NCI-H1092 (cell line): ENCODE measurements at regions not wholly inside any gene's neighbourhood (a gene's known extent, or its start where the extent isn't known, plus 50 kb on each side); places are given as distances from the start of the nearest gene placed in this dataset.

Source experiments
- DNase-seq: peaks from one replicate; lab custom pipeline; 2025; lab: John Stamatoyannopoulos, UW

DNA sequence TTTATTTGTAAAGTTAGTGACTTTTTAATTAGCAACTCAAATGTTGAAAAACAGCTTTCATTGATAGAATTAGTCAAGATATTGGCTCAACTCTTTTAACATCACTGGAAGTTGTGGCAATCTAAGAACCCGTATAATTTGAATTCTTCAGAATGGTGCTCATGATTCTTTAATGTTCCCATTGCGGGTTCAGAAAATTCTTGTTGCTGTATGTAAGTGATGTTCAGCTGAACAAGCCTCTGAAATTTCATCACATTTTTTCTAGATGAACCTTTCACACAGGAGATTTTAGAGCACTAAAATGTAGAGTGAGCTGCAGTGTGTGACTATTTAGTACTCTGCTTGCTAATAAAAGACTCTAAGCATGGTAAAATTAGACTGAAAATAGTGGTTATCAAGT lies 1317.7 kb downstream of the FSTL5 start:
- no peak for DNase-seq

DNA sequence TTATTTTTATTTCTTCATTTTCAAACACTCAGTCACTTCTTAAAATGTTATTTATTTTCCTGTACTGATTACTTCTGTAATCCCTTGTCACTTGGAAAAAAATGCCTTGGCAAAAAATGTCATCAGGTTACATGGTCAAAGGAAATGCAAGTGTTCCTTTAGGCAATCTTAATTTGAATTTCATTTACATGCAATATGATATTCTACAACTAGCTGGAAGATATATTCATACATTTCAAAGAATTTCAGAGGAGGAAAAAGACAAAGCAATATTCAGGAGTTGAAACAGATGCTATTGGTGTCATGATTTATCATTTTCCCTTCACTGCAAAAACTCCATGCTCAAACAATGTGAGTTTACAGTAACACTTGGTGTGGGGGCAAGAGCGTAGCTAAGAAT lies 1316.6 kb downstream of the FSTL5 start:
- no peak for DNase-seq

DNA sequence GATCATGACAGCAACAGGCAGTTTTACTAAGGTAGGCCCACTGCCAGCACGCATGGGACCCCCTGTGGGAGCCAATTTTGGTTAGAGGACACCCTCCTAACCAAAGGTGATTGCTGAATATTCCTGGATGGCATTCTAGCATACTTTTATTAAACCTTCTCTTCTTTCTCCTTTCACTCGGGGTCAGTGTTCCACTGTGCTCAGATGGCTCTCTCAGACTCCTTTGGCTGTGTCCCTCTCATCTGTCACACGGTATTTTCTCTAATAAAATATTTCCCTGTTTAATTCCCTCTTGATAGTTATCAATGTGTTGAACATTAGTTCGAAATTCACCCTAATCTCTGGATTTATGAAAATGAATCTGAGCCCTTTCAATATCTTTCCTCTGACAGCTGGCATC lies 1315.3 kb downstream of the FSTL5 start:
- DNase-seq: no peak

DNA sequence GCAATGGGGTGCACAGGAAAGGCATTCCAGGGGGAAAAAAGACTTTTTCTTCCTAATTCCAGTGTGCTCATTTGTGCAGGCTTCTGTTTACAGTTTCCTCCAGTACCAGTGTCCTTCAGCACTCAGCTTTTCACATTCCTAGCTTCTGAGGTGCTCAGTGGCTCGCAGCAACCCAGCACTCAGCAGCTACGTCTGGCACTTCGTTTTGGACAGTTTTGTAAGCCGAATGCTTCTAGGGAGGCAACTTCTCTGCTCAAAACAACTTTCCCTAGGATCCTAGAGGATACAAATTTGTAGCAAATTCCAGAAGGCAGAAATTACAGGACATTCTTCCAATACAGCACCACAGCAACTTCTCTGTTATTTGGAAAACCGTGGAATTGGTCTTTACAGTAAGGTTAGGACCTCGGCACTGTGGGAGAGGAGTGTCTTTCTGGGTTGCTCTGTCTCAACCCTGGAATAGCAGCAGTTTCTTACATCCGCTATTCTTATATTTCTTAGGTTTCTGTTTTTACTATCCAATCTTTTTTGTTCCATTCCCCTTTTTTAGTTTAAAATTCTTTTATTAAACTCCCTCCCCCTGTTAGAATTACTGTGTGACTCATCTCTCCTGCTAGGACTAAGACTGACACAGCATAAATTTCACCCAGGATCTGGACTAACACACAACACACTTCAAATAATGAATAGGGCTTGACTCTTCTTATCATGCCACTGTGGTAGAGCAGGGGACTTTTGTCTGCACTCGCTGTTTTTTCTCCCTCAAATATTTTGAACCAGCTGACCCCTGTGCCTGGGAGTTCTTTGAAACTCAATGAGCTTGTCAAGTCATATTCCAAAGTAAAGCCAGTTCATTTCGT lies 1314.7 kb downstream of the FSTL5 start:
- no peak for DNase-seq

DNA sequence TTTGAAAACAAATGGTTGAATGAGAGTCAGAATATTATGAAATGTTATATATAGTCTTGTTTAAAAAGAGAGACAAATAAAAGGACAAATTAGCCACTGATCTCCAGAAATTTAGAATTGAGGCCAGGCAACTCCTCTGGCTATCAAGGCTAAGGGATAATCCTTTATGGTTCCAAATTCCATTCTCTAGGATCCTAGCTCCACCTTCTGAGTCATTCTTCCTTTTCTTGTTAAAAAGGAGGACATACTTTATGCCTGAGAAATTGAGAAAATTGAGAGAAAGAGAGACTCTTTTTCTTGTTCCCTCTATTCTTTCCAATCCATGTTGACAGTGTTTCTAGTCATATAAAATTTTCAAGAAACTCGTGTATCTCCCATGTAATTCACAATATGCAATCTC lies 1299.5 kb downstream of the FSTL5 start:
- DNase-seq: no peak

DNA sequence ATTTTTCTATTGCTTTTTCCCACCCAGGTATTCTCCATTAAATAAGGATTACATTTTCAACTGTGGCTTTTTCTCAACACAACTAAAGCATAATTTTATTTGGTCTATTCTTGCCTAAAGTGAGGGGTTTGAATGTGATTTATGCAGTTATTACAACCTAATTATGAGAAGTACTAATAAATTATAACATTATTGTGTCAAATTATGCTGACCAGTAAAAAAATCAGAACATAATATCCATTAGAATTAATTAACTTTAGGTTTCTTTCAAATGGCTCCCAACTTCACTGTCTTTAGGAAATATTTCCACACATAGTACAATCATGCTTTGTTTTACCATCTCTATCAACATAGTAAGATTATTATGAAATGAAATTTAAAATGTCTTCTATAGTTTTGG lies 1293.9 kb downstream of the FSTL5 start:
- DNase-seq: no peak

DNA sequence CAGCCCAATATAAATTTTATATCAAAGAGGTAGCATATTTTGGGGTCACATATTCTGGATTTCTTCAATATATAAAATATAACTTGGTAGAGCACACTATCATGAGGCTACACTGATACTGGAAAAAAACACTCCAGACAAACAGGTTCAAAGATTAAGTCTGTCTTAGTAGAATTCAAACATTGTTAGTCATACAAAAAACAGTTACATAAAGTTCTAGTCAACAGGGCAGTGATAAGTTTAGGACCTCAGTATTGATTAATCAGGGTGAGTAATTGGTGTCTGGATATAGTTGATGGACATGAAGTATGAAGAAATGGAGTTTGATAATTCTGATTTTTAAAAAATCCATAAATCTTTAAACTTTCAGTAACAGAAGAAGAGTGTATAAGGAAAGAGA lies 1291.3 kb downstream of the FSTL5 start:
- no peak for DNase-seq

DNA sequence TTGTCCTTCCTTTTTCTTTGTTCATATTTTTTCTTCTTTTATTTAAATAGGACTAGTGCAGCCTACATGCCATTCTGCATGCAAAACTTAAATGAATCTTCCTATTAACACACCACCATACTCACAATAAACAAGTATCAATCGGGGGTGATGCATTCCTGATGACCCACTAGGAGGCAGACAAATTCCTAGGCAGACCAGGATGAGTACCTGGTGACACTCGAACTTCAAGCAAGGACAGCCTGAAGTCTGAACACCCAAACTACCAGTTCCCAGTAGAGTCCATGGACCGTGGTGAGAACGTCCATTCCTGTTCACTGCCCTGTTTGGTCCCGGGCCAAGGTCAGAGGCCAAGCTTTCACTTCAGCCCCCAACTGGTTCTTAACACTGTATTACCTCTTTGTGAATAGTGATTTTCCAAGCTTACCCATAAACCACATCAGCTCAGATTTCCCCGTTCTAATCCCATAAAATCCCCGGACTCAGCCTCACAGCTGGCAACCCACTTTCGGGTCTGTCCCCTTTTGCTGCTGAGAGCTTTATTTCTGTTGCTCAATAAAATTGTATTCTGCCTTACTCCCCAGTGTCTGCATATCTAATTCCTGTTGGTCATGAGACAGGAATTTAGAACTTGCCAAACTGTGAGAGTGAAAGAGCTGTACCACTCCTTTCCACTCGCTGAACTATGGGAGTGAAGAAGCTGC lies 1286.6 kb downstream of the FSTL5 start:
- no peak for DNase-seq

DNA sequence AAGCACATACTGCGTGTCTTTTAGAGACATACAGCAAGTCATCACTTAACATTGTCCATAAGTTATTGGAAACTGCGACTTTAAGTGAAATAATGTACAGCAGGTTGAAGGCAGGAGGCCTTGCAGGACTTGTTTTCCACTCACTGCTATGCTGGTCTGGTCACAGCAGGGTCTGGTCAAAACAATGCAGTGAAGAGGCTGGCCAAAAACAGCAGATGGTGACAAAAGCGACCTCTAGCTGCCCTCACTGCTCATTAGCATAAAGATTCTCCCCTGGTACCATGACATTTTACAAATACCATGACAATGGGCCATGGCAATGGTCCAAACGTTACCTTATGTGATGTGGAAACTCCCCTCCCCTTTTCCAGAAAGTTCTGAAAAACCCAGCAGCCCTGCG lies 1283.6 kb downstream of the FSTL5 start:
- no peak for DNase-seq

DNA sequence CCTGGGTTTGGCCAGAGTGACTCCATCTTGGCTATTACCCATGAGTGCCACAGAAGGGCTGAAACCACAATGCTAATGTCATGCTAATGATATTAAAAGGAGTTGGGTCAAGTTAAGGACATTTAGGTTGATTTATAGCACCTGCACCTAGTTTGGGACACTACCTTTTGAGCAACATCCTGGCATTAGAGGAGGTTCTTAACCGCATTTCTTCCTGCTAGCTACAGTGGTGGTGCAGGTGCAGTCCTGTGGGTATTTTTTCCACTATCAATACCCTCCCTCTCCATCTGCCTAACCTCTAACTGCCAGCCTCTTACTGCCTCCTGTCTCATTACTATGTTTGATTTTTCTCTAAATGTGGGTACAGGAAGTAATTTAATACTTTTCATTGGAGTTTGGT lies 1276.1 kb downstream of the FSTL5 start:
- no peak for DNase-seq

DNA sequence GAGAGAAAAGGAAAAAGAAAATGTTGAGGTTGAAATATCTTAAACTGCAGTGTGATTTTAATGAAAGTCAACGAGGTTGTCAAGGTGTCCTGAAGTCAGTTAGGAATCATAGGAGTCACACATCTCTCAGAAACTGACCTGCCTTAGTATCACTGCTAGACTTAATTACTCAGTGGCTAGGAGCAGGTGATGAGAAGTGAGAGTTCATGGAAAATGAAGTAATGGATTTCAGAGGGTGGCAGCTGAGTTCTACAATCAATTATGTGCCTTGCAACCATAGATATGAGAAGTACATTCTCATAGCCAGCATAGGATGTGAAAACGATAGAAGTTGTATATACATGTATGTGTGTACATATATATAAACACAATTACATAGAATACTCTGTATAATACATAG lies 1269.7 kb downstream of the FSTL5 start:
- DNase-seq: no peak

DNA sequence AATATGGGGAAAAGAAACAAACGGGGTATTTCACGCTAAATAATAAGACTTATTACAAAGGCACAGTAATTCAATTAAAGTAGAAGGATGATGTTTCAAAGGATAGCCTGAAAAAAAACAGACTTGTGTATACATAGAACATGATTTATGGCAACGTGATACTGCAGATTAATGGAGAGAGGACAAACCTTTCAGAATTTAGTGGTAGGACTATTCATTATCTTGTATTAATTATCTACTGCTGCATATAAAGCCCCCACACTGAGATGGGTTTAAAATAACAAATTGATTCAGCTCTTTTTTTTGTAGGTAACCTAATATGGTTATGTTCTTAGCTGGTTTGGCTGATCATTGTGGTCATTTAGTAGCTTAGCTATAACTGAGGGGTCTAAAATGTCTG lies 1269.0 kb downstream of the FSTL5 start:
- no peak for DNase-seq

DNA sequence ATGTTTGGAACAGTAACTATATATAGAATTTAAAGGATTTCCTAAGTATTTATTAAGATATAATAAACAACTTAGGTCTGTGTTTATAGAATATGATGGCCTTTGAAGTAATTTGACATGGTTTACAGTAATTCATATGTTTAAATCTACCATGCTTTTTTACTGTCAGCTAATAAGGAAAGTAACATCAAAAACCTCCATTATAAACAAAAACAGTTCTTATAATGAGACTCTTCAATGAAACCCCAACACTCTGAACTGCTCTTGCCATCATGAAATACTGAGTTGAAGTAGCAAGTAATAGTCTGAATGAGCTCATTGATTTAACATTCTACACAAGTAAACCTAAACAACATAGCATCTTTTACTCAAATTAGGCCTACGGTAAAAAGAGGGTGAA lies 1236.5 kb downstream of the FSTL5 start:
- no peak for DNase-seq

DNA sequence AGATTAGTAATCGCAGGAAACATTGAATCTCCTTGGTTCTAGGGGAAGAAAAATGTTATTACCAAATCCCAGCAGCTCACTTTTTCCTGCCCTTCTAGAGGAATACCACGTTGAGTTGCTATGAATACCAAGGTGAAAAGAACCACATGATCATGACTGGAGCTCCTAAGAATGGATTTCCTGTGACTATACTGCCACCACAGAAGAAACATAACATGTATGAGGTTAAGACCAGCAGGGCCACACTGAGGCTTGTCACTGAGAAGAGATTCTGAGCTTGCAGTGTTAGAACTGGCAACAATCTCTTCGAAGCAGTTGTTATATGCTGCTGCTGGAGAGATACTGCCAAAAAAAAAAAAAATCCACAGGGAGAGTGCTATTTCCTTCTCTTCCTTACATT lies 1235.3 kb downstream of the FSTL5 start:
- no peak for DNase-seq

DNA sequence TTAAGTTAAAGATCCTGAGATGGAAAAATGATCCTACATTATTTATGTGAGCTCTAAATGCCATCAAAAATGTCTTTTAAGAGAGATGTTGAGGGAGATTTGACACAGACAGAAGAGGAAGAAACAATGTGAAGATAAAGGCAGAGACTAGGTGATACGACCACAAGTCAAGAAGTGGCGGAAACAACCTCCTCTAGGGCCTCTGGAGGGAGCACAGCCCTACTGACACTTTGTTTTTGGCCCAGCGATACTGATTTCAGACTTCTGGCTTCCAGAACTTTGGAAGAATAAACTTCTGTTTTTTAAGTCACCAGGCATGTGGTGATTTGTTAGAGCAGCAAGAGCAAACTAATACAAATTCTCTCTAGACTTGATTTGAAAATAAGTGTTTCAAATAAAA lies 1216.1 kb downstream of the FSTL5 start:
- no peak for DNase-seq

DNA sequence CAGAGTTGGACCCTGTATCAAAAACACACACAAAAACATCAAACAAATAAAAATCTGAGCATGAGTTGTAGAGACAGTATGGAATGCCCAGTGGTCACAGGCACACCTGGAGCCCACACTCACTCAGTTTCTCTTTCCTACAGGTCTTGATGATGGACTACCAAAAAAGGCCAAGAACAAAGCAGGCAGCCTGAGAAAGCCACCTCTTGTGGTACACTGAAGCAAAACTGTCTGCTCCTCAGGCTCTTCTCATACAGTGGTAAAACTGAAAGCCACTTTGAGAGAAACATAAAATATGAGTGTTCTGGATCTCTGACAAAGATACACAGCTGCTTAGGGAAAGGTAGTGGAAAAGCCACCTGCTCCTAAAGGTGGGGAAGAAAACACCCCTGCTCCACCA lies 1206.9 kb downstream of the FSTL5 start:
- no peak for DNase-seq

DNA sequence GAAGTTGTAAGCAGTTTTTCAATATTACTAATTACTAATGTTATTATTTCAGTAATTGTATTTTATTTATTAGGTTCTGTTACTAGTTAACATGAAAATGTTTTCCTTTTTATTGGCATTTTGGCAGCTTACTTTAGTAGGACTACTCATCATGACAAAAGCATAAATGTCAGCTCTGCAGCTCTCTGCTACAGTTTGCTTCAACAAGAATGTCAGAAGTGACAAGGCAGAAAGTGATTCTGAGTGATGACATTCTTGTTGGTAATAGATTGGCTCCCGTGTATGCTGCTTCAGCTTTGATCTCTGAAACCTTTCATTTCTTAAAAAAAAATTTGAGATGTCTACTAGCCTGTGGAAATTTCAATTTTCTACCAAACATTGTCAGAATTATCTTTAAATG lies 1193.9 kb downstream of the FSTL5 start:
- DNase-seq: no peak

DNA sequence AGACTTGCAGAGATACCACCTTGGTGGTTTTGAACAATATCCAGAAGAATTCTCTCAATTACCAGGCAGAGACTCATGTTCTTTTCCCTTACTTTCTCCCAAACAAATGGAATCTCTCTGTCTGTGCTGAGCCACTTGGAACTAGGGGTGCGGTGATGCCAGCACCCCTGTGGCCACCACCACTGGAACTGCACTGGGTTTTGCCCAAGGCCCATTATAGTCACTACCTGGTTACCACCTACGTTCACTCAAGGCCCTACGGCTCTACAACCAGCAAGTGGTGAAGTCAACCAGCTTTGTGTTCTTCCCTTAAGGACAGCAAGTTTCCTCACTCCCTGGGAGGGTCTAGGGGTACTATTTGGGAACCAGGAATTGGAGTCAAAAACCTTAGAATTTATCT lies 1183.7 kb downstream of the FSTL5 start:
- no peak for DNase-seq

DNA sequence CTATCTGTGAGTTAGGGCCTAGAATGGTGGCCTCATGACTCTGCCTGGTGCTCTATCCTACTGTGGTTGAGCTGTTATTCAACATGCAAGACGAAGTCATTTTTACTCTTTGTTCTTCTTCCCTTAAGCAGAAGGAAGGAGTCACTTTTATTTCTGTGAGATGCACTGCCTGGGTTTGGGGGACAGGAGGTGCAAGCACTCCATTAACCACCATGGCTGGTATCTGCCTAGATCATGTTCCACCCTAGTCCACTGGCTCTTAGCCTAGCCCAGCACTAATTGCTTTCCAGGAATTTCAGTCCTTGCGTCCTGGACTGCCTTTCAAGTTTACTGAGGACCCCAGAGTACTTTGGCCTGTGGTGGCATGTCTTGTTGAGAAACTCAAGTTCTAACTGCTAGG lies 1182.7 kb downstream of the FSTL5 start:
- DNase-seq: no peak

DNA sequence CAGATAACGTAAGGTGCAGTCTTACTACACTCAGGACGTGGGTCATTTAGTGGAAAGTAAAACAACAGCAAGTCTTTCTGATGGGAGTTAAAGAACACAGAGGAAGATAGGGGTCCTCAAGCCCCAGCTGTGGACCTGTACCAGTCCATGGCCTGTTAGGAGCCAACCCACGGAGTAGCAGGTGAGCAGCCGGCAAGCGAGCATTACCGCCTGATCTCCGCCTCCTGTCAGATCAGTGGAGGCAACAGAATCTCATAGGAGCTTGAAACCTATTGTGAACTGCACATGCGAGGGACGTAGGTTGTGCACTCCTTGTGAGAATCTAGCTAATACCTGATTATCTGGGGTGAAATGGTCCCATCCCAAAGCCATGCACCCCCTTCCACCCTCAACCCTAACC lies 1180.8 kb downstream of the FSTL5 start:
- no peak for DNase-seq

DNA sequence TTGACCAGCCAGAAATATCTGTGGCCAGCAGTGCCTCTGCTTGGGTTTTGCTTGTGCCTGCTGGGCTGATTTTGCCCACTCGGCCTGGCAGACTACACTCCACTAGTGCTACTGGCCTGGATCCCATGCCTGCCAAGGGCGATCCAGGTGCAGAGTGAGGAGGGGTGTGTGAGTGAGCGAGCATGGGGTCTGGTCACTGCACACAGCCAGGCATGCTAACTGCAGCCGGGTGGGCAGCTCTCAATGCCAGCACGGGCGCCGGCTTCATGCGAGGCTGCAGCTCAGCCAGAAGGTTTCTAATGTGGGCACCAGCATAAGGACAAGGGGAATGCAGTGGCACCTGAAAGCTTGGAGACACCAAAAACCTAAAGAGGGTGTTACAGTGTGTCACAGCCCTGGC lies 1161.4 kb downstream of the FSTL5 start:
- DNase-seq: no peak

DNA sequence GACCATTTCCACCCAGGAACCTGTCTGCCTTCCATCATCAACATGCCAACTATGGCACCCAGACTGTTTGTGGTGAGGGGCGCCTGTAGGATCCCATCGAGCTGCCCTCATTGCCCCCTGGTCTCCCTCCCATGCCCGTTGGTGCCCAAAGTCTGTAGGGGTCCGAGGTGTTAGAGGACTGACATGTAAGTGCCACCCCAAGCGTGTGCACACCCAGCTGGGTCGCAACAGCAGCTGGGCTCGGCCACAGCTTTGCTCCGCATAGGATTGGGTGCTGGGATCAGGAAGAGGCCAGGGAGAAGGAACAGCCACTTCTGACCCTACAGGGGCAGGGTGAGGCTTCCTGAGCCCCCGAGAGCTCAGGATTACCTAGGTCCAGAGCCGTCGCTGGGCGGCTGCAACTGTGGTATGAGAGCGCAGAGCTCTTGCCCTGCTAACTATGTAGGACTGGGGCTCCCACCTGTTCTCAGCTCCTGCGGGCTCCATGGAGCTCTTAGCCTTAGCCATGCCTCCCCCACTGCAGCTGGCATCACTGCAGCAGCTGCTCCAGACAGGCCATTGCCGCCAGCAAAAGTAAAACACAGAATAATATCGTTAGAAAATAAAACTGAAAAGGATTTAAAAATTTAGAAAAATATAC lies 1160.3 kb downstream of the FSTL5 start:
- DNase-seq: no peak

DNA sequence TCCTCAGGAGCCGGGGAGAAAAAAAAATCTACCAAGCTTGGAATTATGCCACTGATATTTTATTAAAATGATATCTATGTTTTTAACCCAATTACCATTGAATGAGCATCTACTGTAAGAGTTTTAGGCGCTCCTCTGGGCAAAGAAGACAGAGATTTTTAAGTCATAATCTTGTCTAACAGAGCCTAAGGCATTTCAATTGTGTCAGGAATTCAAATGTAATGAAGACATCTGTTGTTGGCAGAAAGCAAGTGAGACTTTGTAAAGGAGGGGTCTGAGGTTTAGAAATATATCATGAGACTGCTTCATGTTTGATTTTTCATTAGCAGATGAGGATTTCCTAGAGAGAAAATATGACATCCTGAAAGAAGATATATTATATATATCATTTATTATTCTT lies 1158.1 kb downstream of the FSTL5 start:
- DNase-seq: no peak
